ENCODE measurements at regions not wholly inside any gene's neighbourhood (a gene's known extent, or its start where the extent isn't known, plus 50 kb on each side); places are given as distances from the start of the nearest gene placed in this dataset.
A peak's percentile ranks its signal among the peaks of the same experiment; 100 is the strongest.
"Not testable (repeated sequence)": the region's sequence is repeated elsewhere in the genome, so short reads cannot be mapped to it uniquely, and the experiment has no call there.

DNA sequence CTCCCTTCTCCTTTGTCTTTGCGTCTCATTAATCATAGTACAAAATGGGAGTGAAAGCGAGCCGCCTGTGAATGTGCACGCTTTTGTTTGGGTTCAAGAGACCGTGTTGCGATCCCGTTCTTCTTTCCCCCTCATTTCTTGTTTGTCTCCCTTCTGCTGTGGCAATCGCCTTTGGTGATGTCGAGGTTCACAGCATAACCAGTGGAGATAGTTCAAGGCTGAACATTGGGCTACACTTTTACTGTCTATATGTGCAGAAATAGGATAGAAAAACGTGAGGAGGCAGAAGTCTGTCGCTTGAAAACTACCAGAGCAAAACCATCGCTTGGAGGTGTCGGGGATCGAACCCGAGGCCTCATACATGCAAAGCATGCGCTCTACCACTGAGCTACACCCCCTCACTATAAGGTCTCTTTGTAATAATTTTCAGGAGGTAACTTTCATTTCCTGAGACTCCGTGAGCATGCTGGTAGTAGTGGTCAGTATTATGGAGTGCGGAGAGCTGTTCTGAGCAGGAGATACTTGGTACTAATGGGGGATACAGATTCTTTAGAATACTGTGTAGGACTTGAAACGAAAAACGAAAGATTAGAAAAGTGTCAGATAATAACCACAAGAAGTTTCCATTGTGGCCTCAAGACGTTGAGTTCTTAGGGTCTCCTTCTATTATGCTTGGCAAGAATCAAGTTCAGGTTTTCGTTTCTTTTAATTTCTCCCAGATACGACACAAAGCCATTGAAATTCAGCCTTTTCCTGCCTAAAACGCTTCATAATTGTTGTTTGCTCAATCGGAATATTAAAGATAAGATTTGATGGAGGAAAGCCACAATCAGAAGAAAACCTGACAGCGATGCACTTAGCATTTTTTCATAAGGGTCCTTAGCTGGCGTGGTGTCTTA lies 106.6 kb downstream of the TRIM27 start:
- H3K36me3 Mint-ChIP-seq (ENCODE audit: low read depth), result no peaks in the 10 kb centered on the region
- peaks cover 98% of the 10 kb centered on the region for H3K27me3 Mint-ChIP-seq (ENCODE audit: low read depth)
- no peak overlapping the region for H3K4me3 Mint-ChIP-seq
- no peak overlapping the region for H3K27ac Mint-ChIP-seq
- peaks cover 17% of the 10 kb centered on the region for H3K9me3 Mint-ChIP-seq
- H3K4me1 Mint-ChIP-seq, result peaks cover 8% of the 10 kb centered on the region
- TF ChIP-seq, protein P1, sequence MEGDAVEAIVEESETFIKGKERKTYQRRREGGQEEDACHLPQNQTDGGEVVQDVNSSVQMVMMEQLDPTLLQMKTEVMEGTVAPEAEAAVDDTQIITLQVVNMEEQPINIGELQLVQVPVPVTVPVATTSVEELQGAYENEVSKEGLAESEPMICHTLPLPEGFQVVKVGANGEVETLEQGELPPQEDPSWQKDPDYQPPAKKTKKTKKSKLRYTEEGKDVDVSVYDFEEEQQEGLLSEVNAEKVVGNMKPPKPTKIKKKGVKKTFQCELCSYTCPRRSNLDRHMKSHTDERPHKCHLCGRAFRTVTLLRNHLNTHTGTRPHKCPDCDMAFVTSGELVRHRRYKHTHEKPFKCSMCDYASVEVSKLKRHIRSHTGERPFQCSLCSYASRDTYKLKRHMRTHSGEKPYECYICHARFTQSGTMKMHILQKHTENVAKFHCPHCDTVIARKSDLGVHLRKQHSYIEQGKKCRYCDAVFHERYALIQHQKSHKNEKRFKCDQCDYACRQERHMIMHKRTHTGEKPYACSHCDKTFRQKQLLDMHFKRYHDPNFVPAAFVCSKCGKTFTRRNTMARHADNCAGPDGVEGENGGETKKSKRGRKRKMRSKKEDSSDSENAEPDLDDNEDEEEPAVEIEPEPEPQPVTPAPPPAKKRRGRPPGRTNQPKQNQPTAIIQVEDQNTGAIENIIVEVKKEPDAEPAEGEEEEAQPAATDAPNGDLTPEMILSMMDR (IDR thresholded peaks at IDR 0.05; ENCODE audit: unreplicated experiment in 3 of 3), result no peak

DNA sequence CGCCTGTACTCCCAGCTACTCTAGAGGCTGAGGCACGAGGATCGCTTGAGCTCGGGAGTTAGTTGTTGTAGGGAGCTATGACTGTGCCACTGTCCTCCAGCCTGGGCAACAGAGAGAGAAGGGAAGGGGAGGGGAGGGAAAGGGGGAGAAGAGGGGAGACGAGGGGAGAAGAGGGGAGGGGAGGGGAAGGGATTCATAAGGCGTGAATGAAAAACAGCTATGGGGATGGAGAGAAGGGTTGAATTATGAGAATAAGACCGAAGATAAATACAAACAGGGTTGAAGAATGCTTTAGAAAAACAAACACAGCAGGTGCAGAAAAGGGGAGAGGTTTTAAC lies 106.0 kb downstream of the TRIM27 start:
- H3K9me3 Mint-ChIP-seq, result peaks cover 17% of the 10 kb centered on the region
- H3K4me3 Mint-ChIP-seq, result no peak overlapping the region
- peaks cover 97% of the 10 kb centered on the region for H3K27me3 Mint-ChIP-seq (ENCODE audit: low read depth)
- no peak overlapping the region for H3K27ac Mint-ChIP-seq
- peaks cover 8% of the 10 kb centered on the region for H3K4me1 Mint-ChIP-seq
- TF ChIP-seq, protein P1 (IDR thresholded peaks at IDR 0.05; ENCODE audit: unreplicated experiment in 3 of 3), result no peak
- no peaks in the 10 kb centered on the region for H3K36me3 Mint-ChIP-seq (ENCODE audit: low read depth)

DNA sequence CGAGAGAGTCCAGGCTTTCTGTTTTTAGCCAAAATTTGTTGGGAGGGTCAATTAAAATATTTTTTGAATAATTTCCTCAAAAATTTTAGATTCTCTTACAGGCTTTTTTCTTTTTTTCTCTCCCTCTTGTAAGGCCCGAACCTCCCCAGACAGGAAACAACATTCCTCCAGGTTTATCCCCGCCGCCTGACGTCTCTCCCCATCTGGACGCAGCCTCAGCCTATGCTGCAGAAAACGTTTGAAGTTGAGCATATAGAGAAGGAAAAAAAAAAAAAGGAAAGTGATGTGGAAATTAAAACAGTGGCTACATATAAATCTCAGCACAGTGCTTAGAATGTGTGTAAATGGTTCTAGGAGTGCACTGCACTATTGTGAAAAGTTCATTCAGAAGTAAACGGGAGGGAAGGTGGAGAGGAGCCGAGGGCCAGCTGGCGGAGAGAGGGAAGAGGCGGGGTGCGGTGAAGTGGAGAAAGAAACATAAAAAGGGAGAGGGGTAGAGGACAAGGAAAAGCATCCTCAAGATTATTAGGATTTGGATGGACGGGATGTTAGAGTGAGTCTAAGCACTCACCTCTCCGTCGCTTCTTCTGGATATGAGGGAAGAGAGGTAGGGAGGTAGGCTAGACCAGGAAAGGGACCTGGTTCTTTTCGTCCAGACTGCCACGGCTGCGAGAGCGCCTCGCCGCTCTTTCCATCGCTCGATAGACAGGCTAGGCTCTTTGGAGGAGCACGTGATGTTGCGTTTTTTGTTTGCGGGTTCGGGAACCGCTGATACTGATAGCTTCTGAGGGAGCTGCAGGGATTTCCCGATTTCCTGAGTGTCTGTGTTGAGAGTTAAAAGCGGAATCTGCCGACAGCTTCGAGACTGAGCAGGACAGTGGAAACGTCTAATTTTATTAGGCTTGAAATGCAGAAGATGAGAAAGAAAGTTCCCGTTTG lies 98.7 kb downstream of the TRIM27 start:
- Mint-ChIP-seq H3K36me3 (ENCODE audit: low read depth) (no peaks in the 10 kb centered on the region), H3K4me3 (peak overlapping the region; percentile 15 to 39 (median 27)), H3K9me3 (peaks cover 3% of the 10 kb centered on the region), H3K4me1 (no peaks in the 10 kb centered on the region), H3K27ac (no peak overlapping the region), H3K27me3 (ENCODE audit: low read depth) (peaks cover 98% of the 10 kb centered on the region)
- TF ChIP-seq, protein P1 (IDR thresholded peaks at IDR 0.05; ENCODE audit: unreplicated experiment in 3 of 3), result no peak

DNA sequence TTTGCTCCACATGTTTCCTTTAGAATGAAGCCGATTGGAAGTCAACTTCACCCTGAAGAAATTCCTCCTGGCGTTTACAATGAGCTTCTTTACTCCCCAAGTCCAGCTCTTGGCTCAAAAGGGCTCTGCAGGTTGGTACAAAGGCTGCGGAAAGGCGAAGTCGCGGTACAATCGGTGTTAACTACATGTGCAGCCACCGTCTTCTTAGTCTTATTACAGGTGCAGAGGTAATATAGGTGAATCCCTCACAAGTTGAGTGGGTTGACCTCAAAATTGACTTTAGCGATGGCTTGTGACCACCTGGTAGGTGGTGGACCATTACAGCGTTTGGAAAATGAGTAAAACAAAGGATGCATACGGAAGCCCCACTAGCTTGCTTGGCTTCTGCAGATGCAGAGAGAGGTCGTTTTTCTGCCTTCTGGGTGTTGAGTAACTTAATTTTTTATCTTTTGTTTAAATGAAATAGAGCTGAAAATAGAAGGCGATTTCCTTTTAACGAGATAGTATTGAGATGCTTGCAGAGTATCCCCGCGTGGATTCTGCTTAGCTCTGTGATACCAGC lies 98.0 kb downstream of the TRIM27 start:
- Mint-ChIP-seq H3K4me1 (no peaks in the 10 kb centered on the region), H3K4me3 (peak overlapping the region; percentile 15 to 39 (median 27)), H3K27ac (no peak overlapping the region)

DNA sequence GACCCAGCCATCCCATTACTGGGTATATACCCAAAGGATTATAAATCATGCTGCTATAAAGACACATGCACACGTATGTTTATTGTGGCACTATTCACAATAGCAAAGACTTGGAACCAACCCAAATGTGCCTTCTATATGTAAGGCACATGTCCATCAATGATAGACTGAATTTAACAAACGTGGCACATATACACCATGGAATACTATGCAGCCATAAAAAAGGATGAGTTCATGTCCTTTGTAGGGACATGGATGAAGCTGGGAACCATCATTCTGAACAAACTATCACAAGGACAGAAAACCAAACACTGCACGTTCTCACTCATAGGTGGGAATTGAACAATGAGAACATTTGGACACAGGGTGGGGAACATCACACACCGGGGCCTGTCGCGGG lies 92.1 kb downstream of the TRIM27 start:
- H3K4me1 Mint-ChIP-seq; H3K4me3 Mint-ChIP-seq; H3K27ac Mint-ChIP-seq; H3K9me3 Mint-ChIP-seq; H3K36me3 Mint-ChIP-seq (ENCODE audit: low read depth): not testable (repeated sequence)
- peaks cover 70% of the 10 kb centered on the region for H3K27me3 Mint-ChIP-seq (ENCODE audit: low read depth)

More for the DNA sequence above, 98.0 kb downstream of the TRIM27 start:
- Mint-ChIP-seq H3K27me3 (ENCODE audit: low read depth) (peaks cover 98% of the 10 kb centered on the region), H3K36me3 (ENCODE audit: low read depth) (no peaks in the 10 kb centered on the region), H3K9me3 (peaks cover 8% of the 10 kb centered on the region)
- TF ChIP-seq, protein P1 (IDR thresholded peaks at IDR 0.05; ENCODE audit: unreplicated experiment in 3 of 3), result no peak

DNA sequence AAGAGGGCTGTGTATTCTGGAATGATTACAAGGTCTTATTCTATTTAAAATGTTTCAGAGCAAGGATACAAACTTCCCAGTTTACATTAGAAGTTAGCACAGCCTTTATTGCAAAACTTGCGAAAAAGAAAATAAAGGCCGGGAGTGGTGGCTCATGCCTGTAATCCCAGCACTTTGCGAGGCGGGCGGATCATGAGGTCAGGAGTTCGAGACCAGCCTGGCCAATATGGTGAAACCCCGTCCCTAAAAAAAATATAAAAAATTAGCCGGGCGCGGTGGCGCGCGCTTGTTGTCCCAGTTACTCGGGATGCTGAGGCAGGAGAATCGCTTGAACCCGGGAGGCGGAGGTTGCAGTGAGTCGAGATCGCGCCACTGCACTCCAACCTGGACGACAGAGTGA lies 87.1 kb downstream of the TRIM27 start:
- not testable (repeated sequence) for H3K27ac Mint-ChIP-seq; H3K36me3 Mint-ChIP-seq (ENCODE audit: low read depth); H3K9me3 Mint-ChIP-seq
- Mint-ChIP-seq H3K4me3 (peak overlapping the region; percentile 41 to 72 (median 65)), H3K27me3 (ENCODE audit: low read depth) (peaks cover 45% of the 10 kb centered on the region), H3K4me1 (peaks cover 14% of the 10 kb centered on the region)
